ENCODE measurements at regions not wholly inside any gene's neighbourhood (a gene's known extent, or its start where the extent isn't known, plus 50 kb on each side); places are given as distances from the start of the nearest gene placed in this dataset.

DNA sequence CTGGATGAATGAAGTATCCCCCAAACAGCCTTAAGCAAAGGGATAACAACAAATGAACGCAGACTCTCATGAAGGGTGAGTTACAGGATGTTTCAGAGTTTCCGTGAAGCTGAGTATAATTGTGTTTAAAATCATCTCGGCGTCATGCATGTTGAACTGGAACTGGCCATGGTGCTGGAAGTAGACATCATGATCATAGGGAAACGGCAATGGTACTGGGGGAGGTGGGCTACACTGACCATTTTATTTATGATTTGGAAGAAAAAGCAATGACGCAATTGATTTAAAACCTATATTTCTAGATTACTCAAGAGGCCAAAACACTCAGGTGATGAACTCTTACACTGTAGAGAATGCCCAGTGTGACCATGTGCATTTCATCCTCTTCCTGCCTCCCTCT is 387.9 kb upstream of the MYT1L start:
- Histone ChIP-seq H3K4me1 (no peaks in the 10 kb centered on the region), H3K9me3 (no peaks in the 10 kb centered on the region), H3K4me3 (no peak overlapping the region), H3K27me3 (peaks cover 21% of the 10 kb centered on the region), H3K36me3 (no peaks in the 10 kb centered on the region), H3K27ac (no peak overlapping the region)
- no peak for TF ChIP-seq POLR2A (IDR thresholded peaks at IDR 0.05)
- no peak for TF ChIP-seq POLR2AphosphoS5 (IDR thresholded peaks at IDR 0.05)
- TF ChIP-seq, protein P1, sequence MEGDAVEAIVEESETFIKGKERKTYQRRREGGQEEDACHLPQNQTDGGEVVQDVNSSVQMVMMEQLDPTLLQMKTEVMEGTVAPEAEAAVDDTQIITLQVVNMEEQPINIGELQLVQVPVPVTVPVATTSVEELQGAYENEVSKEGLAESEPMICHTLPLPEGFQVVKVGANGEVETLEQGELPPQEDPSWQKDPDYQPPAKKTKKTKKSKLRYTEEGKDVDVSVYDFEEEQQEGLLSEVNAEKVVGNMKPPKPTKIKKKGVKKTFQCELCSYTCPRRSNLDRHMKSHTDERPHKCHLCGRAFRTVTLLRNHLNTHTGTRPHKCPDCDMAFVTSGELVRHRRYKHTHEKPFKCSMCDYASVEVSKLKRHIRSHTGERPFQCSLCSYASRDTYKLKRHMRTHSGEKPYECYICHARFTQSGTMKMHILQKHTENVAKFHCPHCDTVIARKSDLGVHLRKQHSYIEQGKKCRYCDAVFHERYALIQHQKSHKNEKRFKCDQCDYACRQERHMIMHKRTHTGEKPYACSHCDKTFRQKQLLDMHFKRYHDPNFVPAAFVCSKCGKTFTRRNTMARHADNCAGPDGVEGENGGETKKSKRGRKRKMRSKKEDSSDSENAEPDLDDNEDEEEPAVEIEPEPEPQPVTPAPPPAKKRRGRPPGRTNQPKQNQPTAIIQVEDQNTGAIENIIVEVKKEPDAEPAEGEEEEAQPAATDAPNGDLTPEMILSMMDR (IDR thresholded peaks at IDR 0.05) = no peak
- no peak for TF ChIP-seq EP300 (IDR thresholded peaks at IDR 0.05)
- DNase-seq (ENCODE audit: low spot score in 2 of 2) = no peak
- WGBS = 31% methylated on average over 6 of the region's 6 CpGs

DNA sequence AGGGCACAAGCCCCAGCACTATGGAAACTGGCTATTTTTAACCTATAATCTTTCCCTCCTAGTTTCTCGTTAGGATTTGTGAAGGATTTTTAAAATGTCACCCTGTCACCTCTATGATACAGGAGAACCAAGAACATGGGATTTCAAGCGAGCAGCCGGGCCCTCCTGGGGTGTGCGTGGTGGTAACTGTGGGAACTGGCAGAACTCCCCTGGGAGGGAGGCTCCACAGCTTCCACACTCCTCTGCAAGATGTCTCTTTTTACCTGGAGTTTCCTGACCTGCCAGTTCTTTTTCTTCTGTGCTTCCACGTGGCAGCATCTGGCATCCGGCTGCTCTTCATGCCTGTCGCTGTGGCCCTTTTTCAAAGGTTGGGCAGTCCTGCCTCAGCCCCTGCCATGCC is 386.3 kb upstream of the MYT1L start:
- Histone ChIP-seq H3K4me1 (no peaks in the 10 kb centered on the region), H3K4me3 (no peak overlapping the region), H3K27me3 (peaks cover 22% of the 10 kb centered on the region), H3K36me3 (no peaks in the 10 kb centered on the region), H3K27ac (no peak overlapping the region), H3K9me3 (no peaks in the 10 kb centered on the region)
- 81% methylated on average over 7 of the region's 7 CpGs for WGBS
- no peak for DNase-seq (ENCODE audit: low spot score in 2 of 2)
- TF ChIP-seq POLR2A (IDR thresholded peaks at IDR 0.05) = no peak
- no peak for TF ChIP-seq EP300 (IDR thresholded peaks at IDR 0.05)
- TF ChIP-seq, protein P1 (IDR thresholded peaks at IDR 0.05) = no peak
- no peak for TF ChIP-seq POLR2AphosphoS5 (IDR thresholded peaks at IDR 0.05)

DNA sequence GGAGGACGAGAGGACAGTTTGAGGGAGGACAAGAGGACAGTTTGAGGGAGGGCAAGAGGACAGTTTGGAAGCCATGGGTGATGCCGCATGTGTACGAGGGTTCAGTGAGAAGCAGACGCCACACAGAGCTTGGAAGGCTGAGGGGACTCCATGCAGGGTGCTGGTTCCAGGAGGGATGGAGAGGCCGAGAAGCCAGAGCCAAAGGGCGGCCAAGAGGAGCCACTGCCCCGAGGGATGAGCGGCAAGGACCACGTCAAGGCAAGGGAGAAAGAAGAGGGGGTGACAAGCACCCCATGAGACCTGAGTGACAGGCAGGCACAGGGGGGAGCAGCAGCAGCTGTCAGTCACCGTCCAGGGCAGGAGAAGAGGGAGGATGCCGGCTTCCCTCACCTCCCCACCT is 385.7 kb upstream of the MYT1L start:
- Histone ChIP-seq H3K4me3 (no peak overlapping the region), H3K4me1 (no peaks in the 10 kb centered on the region), H3K9me3 (no peaks in the 10 kb centered on the region), H3K27ac (no peak overlapping the region), H3K36me3 (no peaks in the 10 kb centered on the region), H3K27me3 (peaks cover 27% of the 10 kb centered on the region)
- TF ChIP-seq POLR2AphosphoS5 (IDR thresholded peaks at IDR 0.05) = no peak
- no peak for TF ChIP-seq EP300 (IDR thresholded peaks at IDR 0.05)
- no peak for TF ChIP-seq POLR2A (IDR thresholded peaks at IDR 0.05)
- WGBS = 82% methylated on average over 11 of the region's 11 CpGs
- no peak for DNase-seq (ENCODE audit: low spot score in 2 of 2)

DNA sequence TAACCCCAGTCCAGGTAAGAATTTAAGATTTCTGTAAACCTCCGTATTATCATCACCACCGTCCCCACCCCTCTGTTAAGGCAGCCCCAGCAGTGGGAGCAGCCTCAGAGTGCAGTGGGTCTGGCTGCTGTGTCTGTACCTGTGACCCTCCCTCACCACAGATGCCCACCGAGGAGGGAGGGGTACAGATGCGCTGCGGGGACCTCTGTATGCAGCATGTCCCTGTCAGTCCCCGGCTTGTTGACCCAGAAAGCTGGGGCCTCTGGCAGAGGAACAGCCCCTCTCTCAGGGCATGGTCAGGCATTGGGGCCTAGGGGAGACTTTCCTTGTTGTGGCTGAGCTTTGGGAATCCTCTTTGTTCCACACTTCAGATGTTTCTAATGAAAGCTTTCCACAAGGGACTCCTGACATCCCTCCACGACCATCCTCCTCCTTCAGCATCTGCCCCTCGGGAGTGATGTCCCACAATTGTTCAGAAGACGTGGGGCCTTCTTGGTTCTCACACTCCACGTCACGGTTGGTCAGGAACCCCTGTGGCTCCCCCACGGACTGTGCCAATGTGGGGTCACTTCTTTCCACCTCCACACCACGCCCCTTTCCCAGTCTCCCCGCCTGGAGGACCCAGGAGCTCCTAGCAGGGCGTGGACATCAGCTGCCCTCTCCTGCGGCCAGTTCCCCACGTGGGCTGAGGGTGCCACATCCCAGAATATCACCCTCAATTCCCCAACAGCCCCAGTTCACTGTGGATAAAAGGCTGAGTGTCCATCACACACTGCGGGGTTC is 384.2 kb upstream of the MYT1L start:
- WGBS = 82% methylated on average over 16 of the region's 18 CpGs
- Histone ChIP-seq H3K4me1 (no peaks in the 10 kb centered on the region), H3K27ac (no peak overlapping the region), H3K36me3 (no peaks in the 10 kb centered on the region), H3K9me3 (no peaks in the 10 kb centered on the region), H3K4me3 (no peak overlapping the region), H3K27me3 (peaks cover 30% of the 10 kb centered on the region)
- no peak for DNase-seq (ENCODE audit: low spot score in 2 of 2)
- TF ChIP-seq POLR2AphosphoS5 (IDR thresholded peaks at IDR 0.05) (no peak), EP300 (IDR thresholded peaks at IDR 0.05) (no peak), POLR2A (IDR thresholded peaks at IDR 0.05) (no peak)
- TF ChIP-seq, protein P1 (IDR thresholded peaks at IDR 0.05) = no peak

DNA sequence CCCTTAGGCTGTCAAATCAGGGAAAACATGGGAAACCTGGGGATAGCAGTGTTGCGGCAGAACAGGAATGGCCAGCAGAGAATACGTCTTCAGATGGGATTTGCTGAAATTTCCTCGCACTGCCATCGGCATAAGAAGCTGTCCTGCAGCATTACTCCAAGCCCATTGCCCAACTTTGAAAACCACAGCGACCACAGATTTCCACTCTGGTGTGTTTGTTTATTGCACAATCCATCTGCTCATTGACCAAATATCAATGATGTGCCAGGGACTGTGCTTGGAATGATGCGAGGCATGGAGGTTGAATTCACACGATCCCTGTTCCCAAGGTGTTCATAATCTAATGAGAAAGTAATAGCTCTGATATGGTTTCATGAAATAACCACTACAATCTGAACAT is 383.3 kb upstream of the MYT1L start:
- no peak overlapping the region for H3K4me3 ChIP-seq
- no peaks in the 10 kb centered on the region for H3K9me3 ChIP-seq
- no peak for TF ChIP-seq POLR2A (IDR thresholded peaks at IDR 0.05)
- TF ChIP-seq, protein P1 (IDR thresholded peaks at IDR 0.05) = no peak
- no peak for TF ChIP-seq POLR2AphosphoS5 (IDR thresholded peaks at IDR 0.05)
- TF ChIP-seq EP300 (IDR thresholded peaks at IDR 0.05) = no peak
- whole genome bisulfite sequencing = 77% methylated on average over 7 of the region's 7 CpGs
- peaks cover 31% of the 10 kb centered on the region for H3K27me3 ChIP-seq
- DNase-seq (ENCODE audit: low spot score in 2 of 2) = no peak
- H3K27ac ChIP-seq = no peak overlapping the region
- no peaks in the 10 kb centered on the region for H3K36me3 ChIP-seq
- H3K4me1 ChIP-seq = no peaks in the 10 kb centered on the region

Measured in suprapubic skin (tissue), 4 donors.